22Rv1 (cell line): ENCODE measurements at regions not wholly inside any gene's neighbourhood (a gene's known extent, or its start where the extent isn't known, plus 50 kb on each side); places are given as distances from the start of the nearest gene placed in this dataset.
"Not testable (repeated sequence)": the region's sequence is repeated elsewhere in the genome, so short reads cannot be mapped to it uniquely, and the experiment has no call there.

Experiments used
- H3K27ac ChIP-seq: fragments of 450-650 bp; 2 replicates; pipeline ENCODE4 v1.5.1; 2017
- CTCF ChIP-seq: fragments of 450-650 bp; IDR thresholded peaks from 2 replicates; pipeline ENCODE4 v1.5.1; 2017; ENCODE audit warnings: mild to moderate bottlenecking
- ZFX ChIP-seq: fragments of 450-650 bp; IDR thresholded peaks from 2 replicates; pipeline ENCODE4 v1.6.1; 2017; ENCODE audit warnings: antibody characterized with exemption, borderline replicate concordance

- H3K27ac ChIP-seq = no peak overlapping the region
- TF ChIP-seq CTCF = no peak
- no peak for TF ChIP-seq ZFX
Measured at GRCh38 chr13:75968103-75968838, 332.1 kb downstream of the LMO7 start.

- no peak overlapping the region for H3K27ac ChIP-seq
- no peak for TF ChIP-seq CTCF
- TF ChIP-seq ZFX = no peak
Measured at GRCh38 chr13:75963302-75963701, 327.2 kb downstream of the LMO7 start.

GRCh38 chr13:75961911-75962310 lies 325.8 kb downstream of the LMO7 start:
- H3K27ac ChIP-seq = no peak overlapping the region
- TF ChIP-seq ZFX (no peak), CTCF (no peak)

- TF ChIP-seq CTCF (no peak), ZFX (no peak)
Measured at GRCh38 chr13:75960538-75960994, 324.4 kb downstream of the LMO7 start.

GRCh38 chr13:75959861-75960481 lies 323.8 kb downstream of the LMO7 start:
- TF ChIP-seq CTCF = no peak
- TF ChIP-seq ZFX = no peak
- no peak overlapping the region for H3K27ac ChIP-seq

More at GRCh38 chr13:75960538-75960994, 324.4 kb downstream of the LMO7 start:
- no peak overlapping the region for H3K27ac ChIP-seq

- H3K27ac ChIP-seq = not testable (repeated sequence)
Measured at GRCh38 chr13:75953589-75953988, 317.5 kb downstream of the LMO7 start.

- TF ChIP-seq CTCF = no peak
- no peak for TF ChIP-seq ZFX
- no peak overlapping the region for H3K27ac ChIP-seq
Measured at GRCh38 chr13:75947448-75947847, 311.3 kb downstream of the LMO7 start.
